Mesothelial cell of epicardium (in vitro differentiated cells): ENCODE measurements at regions not wholly inside any gene's neighbourhood (a gene's known extent, or its start where the extent isn't known, plus 50 kb on each side); places are given as distances from the start of the nearest gene placed in this dataset.
"Not testable (repeated sequence)": the region's sequence is repeated elsewhere in the genome, so short reads cannot be mapped to it uniquely, and the experiment has no call there.

Experiments used
- DNase-seq, 2 experiments: peaks; one replicate each; pipeline ENCODE4 v3.0.0; 2021; ENCODE audit warnings: low spot score in 2 of 2; ENCODE audit not compliant: unreplicated experiment in 2 of 2
- H3K27ac Mint-ChIP-seq: 2 replicates; pipeline ENCODE4 v1.8.0; 2021; ENCODE audit warnings: mixed read lengths
- H3K27me3 Mint-ChIP-seq: 2 replicates; pipeline ENCODE4 v1.8.0; 2021; ENCODE audit warnings: low read depth, mixed read lengths
- H3K36me3 Mint-ChIP-seq: 2 replicates; pipeline ENCODE4 v1.8.0; 2021; ENCODE audit warnings: mixed read lengths
- H3K4me1 Mint-ChIP-seq: 2 replicates; pipeline ENCODE4 v1.8.0; 2021; ENCODE audit warnings: mixed read lengths
- H3K4me3 Mint-ChIP-seq: 2 replicates; pipeline ENCODE4 v1.8.0; 2021; ENCODE audit warnings: mild to moderate bottlenecking, moderate library complexity, mixed read lengths
- H3K9me3 Mint-ChIP-seq: 2 replicates; pipeline ENCODE4 v1.8.0; 2021; ENCODE audit warnings: mixed read lengths
- TF ChIP-seq, protein P1 (sequence below): fragments of 200-600 bp; sonication (generic); IDR thresholded peaks from one replicate; pipeline ENCODE4 v1.5.0; 2021; ENCODE audit warnings: antibody characterized with exemption; ENCODE audit not compliant: unreplicated experiment

DNA sequence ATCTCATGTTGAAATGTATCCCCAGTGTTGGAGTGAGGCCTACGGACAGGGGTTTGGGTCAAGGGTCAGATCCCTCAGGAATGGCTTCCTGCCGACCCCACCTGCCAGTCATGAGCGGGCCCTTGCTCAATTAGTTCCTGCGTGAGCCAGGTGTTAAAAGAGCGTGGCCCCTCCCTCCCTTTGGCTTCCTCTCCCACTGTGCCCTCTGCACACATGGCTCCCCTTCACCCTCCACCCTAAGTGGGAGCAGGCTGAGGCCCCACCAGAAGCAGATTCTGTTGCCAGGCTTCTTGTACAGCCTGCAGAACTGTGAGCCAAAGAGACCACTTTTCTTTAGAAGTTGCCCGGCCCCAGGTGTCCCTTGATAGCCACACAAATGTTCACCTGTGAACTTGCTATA, 193.3 kb downstream of the NPIPB11 start:
- not testable (repeated sequence) for H3K27ac Mint-ChIP-seq, H3K36me3 Mint-ChIP-seq, H3K4me3 Mint-ChIP-seq, H3K27me3 Mint-ChIP-seq, H3K4me1 Mint-ChIP-seq
- H3K9me3 Mint-ChIP-seq = peaks cover 14% of the 10 kb centered on the region
- peak in 1 of 2 experiments; percentile 6 for DNase-seq

DNA sequence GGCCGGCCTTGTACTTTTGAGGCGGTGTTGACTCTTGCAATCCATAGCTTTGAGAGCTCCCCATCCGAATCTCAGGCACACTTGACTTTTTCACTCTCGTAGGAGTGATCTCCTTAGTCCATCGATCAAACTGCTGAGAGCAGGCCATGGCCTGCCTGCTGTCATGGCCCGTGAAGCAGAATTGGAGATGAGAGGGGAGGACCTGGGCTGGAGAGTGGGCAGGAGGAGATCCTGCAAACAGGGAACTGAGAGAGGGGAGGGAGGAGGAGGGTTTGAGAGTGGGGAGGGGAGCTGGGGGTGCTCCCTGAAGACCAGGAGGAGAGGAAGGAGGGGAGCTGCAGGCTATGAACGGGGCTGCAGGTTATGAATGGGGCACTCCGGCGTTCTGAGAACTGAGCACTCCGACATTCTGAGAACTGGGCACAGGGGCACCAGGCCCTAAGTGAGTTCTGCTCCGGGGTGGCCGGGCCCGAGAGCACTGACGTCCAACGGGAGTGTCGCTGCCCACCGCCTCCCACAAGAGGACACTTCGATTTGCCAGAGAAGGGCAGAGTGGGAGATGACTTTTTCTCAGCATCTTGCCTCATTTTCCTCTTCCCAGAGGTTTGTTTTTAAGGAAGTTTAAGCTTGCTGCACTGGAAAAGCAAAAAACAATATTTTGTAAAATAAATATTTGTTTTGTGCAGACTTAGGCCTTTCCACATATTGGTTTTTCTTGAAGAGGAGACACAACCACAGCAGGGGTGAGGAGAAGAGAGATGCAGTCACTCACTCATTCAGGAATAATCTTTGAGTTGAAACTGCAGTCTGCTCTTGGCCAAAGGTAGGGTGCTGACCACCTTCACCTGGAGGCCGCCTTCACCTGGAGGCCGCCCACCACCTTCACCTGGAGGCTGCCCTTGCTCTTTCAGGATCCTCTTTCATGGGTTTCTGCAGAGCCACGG, 194.2 kb downstream of the NPIPB11 start:
- H3K4me3 Mint-ChIP-seq, H3K27me3 Mint-ChIP-seq, H3K36me3 Mint-ChIP-seq, H3K4me1 Mint-ChIP-seq, H3K27ac Mint-ChIP-seq: not testable (repeated sequence)
- peak in 1 of 2 experiments; percentile 25 for DNase-seq
- H3K9me3 Mint-ChIP-seq = peaks cover 14% of the 10 kb centered on the region

DNA sequence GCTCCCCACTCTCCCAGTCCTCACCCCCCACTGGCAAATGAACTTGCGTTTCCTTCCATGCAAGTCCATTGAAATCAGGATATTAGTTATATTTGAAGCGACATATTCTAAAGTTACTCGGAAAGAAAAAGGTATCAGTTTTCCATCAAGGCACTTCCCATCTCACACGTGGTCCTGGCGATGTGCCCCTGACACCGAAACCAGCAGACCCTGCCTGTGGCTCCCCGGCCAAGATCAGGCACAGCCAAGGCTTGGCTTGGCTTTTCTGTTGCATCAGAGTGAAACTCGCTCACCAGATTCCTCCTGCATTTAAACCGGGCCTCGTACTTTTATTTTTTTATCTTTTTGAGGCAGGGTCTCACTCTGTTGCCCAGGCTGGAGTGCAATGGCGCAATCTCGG, 195.1 kb downstream of the NPIPB11 start:
- DNase-seq = peak in 1 of 2 experiments; percentile 11
- H3K4me3 Mint-ChIP-seq, H3K27ac Mint-ChIP-seq, H3K27me3 Mint-ChIP-seq, H3K36me3 Mint-ChIP-seq, H3K4me1 Mint-ChIP-seq: not testable (repeated sequence)
- peaks cover 22% of the 10 kb centered on the region for H3K9me3 Mint-ChIP-seq

- H3K27ac Mint-ChIP-seq, H3K4me3 Mint-ChIP-seq, H3K27me3 Mint-ChIP-seq, H3K4me1 Mint-ChIP-seq: not testable (repeated sequence)
- Mint-ChIP-seq H3K9me3 (peaks cover 28% of the 10 kb centered on the region), H3K36me3 (peaks cover 13% of the 10 kb centered on the region)
- DNase-seq = peak in 1 of 2 experiments; percentile 7
These were observed 196.0 kb downstream of the NPIPB11 start for GRCh38 chr16:29210299-29211150.

DNA sequence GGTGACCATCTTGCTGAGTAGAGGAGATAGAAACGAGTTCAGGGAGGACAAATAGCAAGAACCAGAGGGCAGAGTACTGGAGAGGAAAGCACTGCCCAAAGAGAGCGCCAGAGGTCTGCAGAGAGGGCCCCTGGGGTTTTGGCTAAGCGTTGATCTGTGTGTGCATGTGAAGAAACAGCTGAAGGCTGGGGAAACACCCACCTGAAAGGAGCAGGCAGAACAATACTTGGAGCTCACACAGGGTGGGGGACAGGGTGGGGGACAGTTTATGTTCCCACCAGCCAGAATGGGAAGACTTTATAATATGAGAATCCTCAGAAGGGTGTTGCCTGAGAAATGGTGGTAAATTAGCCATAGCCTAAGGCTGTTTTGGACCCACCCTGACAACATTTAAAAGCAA, 200.4 kb downstream of the NPIPB11 start:
- not testable (repeated sequence) for H3K27ac Mint-ChIP-seq, H3K4me3 Mint-ChIP-seq, DNase-seq, H3K27me3 Mint-ChIP-seq
- peaks cover 25% of the 10 kb centered on the region for H3K4me1 Mint-ChIP-seq
- peaks cover 28% of the 10 kb centered on the region for H3K9me3 Mint-ChIP-seq
- H3K36me3 Mint-ChIP-seq = peaks cover 13% of the 10 kb centered on the region

- DNase-seq = peak in 1 of 2 experiments; percentile 5
- H3K36me3 Mint-ChIP-seq = peaks cover 13% of the 10 kb centered on the region
- H3K9me3 Mint-ChIP-seq = peaks cover 28% of the 10 kb centered on the region
- not testable (repeated sequence) for H3K27me3 Mint-ChIP-seq, H3K27ac Mint-ChIP-seq, H3K4me3 Mint-ChIP-seq
- H3K4me1 Mint-ChIP-seq = peaks cover 34% of the 10 kb centered on the region
These were observed 201.4 kb downstream of the NPIPB11 start for GRCh38 chr16:29205151-29205550.

- Mint-ChIP-seq H3K27me3 (no peaks in the 10 kb centered on the region), H3K27ac (no peak overlapping the region), H3K9me3 (peaks cover 27% of the 10 kb centered on the region), H3K4me1 (peaks cover 36% of the 10 kb centered on the region), H3K4me3 (no peak overlapping the region), H3K36me3 (peaks cover 13% of the 10 kb centered on the region)
- DNase-seq = peak in 1 of 2 experiments; percentile 20
- TF ChIP-seq, protein P1, sequence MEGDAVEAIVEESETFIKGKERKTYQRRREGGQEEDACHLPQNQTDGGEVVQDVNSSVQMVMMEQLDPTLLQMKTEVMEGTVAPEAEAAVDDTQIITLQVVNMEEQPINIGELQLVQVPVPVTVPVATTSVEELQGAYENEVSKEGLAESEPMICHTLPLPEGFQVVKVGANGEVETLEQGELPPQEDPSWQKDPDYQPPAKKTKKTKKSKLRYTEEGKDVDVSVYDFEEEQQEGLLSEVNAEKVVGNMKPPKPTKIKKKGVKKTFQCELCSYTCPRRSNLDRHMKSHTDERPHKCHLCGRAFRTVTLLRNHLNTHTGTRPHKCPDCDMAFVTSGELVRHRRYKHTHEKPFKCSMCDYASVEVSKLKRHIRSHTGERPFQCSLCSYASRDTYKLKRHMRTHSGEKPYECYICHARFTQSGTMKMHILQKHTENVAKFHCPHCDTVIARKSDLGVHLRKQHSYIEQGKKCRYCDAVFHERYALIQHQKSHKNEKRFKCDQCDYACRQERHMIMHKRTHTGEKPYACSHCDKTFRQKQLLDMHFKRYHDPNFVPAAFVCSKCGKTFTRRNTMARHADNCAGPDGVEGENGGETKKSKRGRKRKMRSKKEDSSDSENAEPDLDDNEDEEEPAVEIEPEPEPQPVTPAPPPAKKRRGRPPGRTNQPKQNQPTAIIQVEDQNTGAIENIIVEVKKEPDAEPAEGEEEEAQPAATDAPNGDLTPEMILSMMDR = no peak
These were observed 201.7 kb downstream of the NPIPB11 start for GRCh38 chr16:29204806-29205135.

- DNase-seq = peak in 1 of 2 experiments; percentile 24
- Mint-ChIP-seq H3K36me3 (peaks cover 10% of the 10 kb centered on the region), H3K9me3 (peaks cover 21% of the 10 kb centered on the region), H3K4me1 (peaks cover 42% of the 10 kb centered on the region)
- not testable (repeated sequence) for H3K27ac Mint-ChIP-seq, H3K4me3 Mint-ChIP-seq, H3K27me3 Mint-ChIP-seq
These were observed 202.3 kb downstream of the NPIPB11 start for GRCh38 chr16:29203933-29204805.

- Mint-ChIP-seq H3K9me3 (peaks cover 19% of the 10 kb centered on the region), H3K4me1 (peaks cover 46% of the 10 kb centered on the region), H3K27ac (peak overlapping the region; percentile 95), H3K36me3 (peaks cover 10% of the 10 kb centered on the region)
- H3K27me3 Mint-ChIP-seq, H3K4me3 Mint-ChIP-seq: not testable (repeated sequence)
- peak in 1 of 2 experiments; percentile 30 for DNase-seq
These were observed 203.2 kb downstream of the NPIPB11 start for GRCh38 chr16:29203046-29203932.

GRCh38 chr16:29202642-29203041, 203.9 kb downstream of the NPIPB11 start:
- peak in 1 of 2 experiments; percentile 37 for DNase-seq
- Mint-ChIP-seq H3K9me3 (peaks cover 19% of the 10 kb centered on the region), H3K4me1 (peaks cover 50% of the 10 kb centered on the region), H3K27ac (peak overlapping the region; percentile 95), H3K36me3 (peaks cover 10% of the 10 kb centered on the region)
- not testable (repeated sequence) for H3K27me3 Mint-ChIP-seq, H3K4me3 Mint-ChIP-seq

- peaks cover 17% of the 10 kb centered on the region for H3K9me3 Mint-ChIP-seq
- peak overlapping the region; percentile 17 for H3K4me3 Mint-ChIP-seq
- peak in 1 of 2 experiments; percentile 36 for DNase-seq
- not testable (repeated sequence) for H3K27me3 Mint-ChIP-seq
- H3K4me1 Mint-ChIP-seq = peaks cover 50% of the 10 kb centered on the region
- H3K36me3 Mint-ChIP-seq = peaks cover 10% of the 10 kb centered on the region
- peak overlapping the region; percentile 95 for H3K27ac Mint-ChIP-seq
These were observed 204.4 kb downstream of the NPIPB11 start for GRCh38 chr16:29202025-29202632.
